HepG2 (cell line): ENCODE measurements at regions not wholly inside any gene's neighbourhood (a gene's known extent, or its start where the extent isn't known, plus 50 kb on each side); places are given as distances from the start of the nearest gene placed in this dataset.

ENCODE experiments used
- ELF4 ChIP-seq: sonication (generic); formaldehyde crosslinking; IDR thresholded peaks from 2 replicates; pipeline ENCODE4 v1.5.0; 2020; ENCODE audit warnings: missing genetic modification reagents, mild to moderate bottlenecking, moderate library complexity, borderline replicate concordance
- FOXA1 ChIP-seq, 2 experiments: fragments of 450-650 bp in 1 of 2; sonication (generic) in 1 of 2; formaldehyde crosslinking in 1 of 2; IDR thresholded peaks; 2 replicates each; pipeline versions ENCODE4 v1.4.0 to v1.6.1; 2016 to 2020; ENCODE audit warnings: missing genetic modification reagents in 1 of 2
- MAX ChIP-seq: IDR thresholded peaks from 2 replicates; pipeline ENCODE4 v1.6.1; 2012; ENCODE audit warnings: inconsistent platforms
- NAIF1 ChIP-seq: sonication (generic); formaldehyde crosslinking; IDR thresholded peaks from 2 replicates; pipeline ENCODE4 v1.5.0; 2020; ENCODE audit warnings: mild to moderate bottlenecking, missing genetic modification reagents, borderline replicate concordance
- PRMT3 ChIP-seq: sonication (generic); formaldehyde crosslinking; IDR thresholded peaks from 2 replicates; pipeline ENCODE4 v1.8.1; 2022; ENCODE audit warnings: low read depth, mild to moderate bottlenecking, moderate library complexity, missing genetic modification reagents, borderline replicate concordance
- TRAFD1 ChIP-seq: sonication (generic); formaldehyde crosslinking; IDR thresholded peaks from 2 replicates; pipeline ENCODE4 v1.5.1; 2020; ENCODE audit warnings: missing genetic modification reagents, mild to moderate bottlenecking, borderline replicate concordance
- ZNF256 ChIP-seq: sonication (generic); formaldehyde crosslinking; conservative IDR thresholded peaks from 2 replicates; pipeline ENCODE4 v1.4.0; 2020; ENCODE audit warnings: missing genetic modification reagents
- ZNF770 ChIP-seq: sonication (generic); formaldehyde crosslinking; IDR thresholded peaks from 2 replicates; pipeline ENCODE4 v1.5.0; 2020; ENCODE audit warnings: mild to moderate bottlenecking, missing genetic modification reagents
- TF ChIP-seq, protein P1 (sequence below): sonication (generic); formaldehyde crosslinking; IDR thresholded peaks from 2 replicates; pipeline ENCODE4 v1.9.0; 2021; ENCODE audit warnings: missing genetic modification reagents, borderline replicate concordance
- TF ChIP-seq, protein P2 (sequence below): sonication (generic); formaldehyde crosslinking; IDR thresholded peaks from 2 replicates; pipeline ENCODE4 v1.8.1; 2023; ENCODE audit warnings: missing genetic modification reagents, inconsistent platforms, borderline replicate concordance
- TF ChIP-seq, protein P3 (sequence below): IDR thresholded peaks from 2 replicates; pipeline ENCODE4 v1.6.1; 2016; ENCODE audit warnings: control low read depth

GRCh38 chr2:16608661-16609643 is 56.7 kb downstream of the CYRIA start (continued):
- TF ChIP-seq, protein P1, sequence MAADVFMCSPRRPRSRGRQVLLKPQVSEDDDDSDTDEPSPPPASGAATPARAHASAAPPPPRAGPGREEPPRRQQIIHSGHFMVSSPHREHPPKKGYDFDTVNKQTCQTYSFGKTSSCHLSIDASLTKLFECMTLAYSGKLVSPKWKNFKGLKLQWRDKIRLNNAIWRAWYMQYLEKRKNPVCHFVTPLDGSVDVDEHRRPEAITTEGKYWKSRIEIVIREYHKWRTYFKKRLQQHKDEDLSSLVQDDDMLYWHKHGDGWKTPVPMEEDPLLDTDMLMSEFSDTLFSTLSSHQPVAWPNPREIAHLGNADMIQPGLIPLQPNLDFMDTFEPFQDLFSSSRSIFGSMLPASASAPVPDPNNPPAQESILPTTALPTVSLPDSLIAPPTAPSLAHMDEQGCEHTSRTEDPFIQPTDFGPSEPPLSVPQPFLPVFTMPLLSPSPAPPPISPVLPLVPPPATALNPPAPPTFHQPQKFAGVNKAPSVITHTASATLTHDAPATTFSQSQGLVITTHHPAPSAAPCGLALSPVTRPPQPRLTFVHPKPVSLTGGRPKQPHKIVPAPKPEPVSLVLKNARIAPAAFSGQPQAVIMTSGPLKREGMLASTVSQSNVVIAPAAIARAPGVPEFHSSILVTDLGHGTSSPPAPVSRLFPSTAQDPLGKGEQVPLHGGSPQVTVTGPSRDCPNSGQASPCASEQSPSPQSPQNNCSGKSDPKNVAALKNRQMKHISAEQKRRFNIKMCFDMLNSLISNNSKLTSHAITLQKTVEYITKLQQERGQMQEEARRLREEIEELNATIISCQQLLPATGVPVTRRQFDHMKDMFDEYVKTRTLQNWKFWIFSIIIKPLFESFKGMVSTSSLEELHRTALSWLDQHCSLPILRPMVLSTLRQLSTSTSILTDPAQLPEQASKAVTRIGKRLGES = no peak
- TF ChIP-seq NAIF1 (CRISPR knock-in tag) (no peak), MAX (no peak), ZNF770 (CRISPR knock-in tag) (no peak), ZNF256 (CRISPR knock-in tag) (0 out of 2 replicates have a peak, but pooled peaks have one; percentile 34), FOXA1 (IDR thresholded peaks at IDR 0.05) (no peak), FOXA1 (CRISPR knock-in tag; IDR thresholded peaks at IDR 0.05) (no peak), ELF4 (CRISPR knock-in tag) (no peak), TRAFD1 (no peak), PRMT3 (CRISPR knock-in tag) (no peak)
- TF ChIP-seq, protein P2, sequence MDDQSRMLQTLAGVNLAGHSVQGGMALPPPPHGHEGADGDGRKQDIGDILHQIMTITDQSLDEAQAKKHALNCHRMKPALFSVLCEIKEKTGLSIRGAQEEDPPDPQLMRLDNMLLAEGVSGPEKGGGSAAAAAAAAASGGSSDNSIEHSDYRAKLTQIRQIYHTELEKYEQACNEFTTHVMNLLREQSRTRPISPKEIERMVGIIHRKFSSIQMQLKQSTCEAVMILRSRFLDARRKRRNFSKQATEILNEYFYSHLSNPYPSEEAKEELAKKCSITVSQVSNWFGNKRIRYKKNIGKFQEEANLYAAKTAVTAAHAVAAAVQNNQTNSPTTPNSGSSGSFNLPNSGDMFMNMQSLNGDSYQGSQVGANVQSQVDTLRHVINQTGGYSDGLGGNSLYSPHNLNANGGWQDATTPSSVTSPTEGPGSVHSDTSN (CRISPR knock-in tag) = no peak
- TF ChIP-seq, protein P3, sequence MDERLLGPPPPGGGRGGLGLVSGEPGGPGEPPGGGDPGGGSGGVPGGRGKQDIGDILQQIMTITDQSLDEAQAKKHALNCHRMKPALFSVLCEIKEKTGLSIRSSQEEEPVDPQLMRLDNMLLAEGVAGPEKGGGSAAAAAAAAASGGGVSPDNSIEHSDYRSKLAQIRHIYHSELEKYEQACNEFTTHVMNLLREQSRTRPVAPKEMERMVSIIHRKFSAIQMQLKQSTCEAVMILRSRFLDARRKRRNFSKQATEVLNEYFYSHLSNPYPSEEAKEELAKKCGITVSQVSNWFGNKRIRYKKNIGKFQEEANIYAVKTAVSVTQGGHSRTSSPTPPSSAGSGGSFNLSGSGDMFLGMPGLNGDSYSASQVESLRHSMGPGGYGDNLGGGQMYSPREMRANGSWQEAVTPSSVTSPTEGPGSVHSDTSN = no peak
